Erythroblast (primary cell): ENCODE measurements at regions not wholly inside any gene's neighbourhood (a gene's known extent, or its start where the extent isn't known, plus 50 kb on each side); places are given as distances from the start of the nearest gene placed in this dataset.

Experiments used
- GATA1 ChIP-seq: IDR thresholded peaks from 2 replicates; pipeline ENCODE4 v1.6.1; 2011; ENCODE audit warnings: low read depth, mild to moderate bottlenecking, control low read depth, low read length, moderate library complexity
- POLR2A ChIP-seq: IDR thresholded peaks from 2 replicates; pipeline ENCODE4 v1.6.1; 2011; ENCODE audit warnings: mild to moderate bottlenecking, low read length

DNA sequence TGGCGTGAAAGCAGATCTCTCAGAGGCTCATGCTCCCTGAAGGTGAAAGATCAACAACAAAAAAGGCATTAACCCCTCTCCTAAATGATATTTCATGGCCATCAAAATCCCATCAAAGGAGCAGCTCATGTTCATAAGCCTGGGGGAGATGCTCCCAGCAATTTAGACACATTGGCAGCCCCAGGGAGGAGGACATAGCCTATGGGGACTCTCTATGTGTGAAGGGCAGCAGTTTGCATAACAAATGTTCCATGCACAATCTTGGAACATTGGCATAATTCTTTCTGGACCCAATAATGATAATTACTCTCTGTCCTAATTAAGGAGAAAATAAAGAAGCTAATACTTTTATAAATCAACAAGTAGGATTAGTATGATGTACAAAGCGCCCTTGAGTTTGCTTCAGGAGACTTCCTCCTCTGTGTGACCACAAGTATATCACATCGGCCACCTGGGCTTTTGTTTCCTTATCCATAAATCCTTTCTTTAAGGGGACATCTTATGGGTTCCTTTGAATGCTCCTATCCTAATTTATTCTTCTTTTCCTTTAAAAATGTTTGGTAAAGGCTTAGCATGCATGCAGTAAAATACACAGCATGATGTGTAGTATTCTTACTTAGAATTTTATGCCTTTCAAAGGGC lies 161.9 kb upstream of the PLEKHG7 start:
- no peak for TF ChIP-seq POLR2A
- no peak for TF ChIP-seq GATA1
